GM12801 (cell line): ENCODE measurements at regions not wholly inside any gene's neighbourhood (a gene's known extent, or its start where the extent isn't known, plus 50 kb on each side); places are given as distances from the start of the nearest gene placed in this dataset.

Experiments used
- TF ChIP-seq, protein P1 (sequence below): IDR thresholded peaks from one replicate; pipeline ENCODE4 v1.5.1; 2011; ENCODE audit warnings: control low read depth; ENCODE audit not compliant: insufficient read length; ENCODE audit errors: extremely low read depth

DNA sequence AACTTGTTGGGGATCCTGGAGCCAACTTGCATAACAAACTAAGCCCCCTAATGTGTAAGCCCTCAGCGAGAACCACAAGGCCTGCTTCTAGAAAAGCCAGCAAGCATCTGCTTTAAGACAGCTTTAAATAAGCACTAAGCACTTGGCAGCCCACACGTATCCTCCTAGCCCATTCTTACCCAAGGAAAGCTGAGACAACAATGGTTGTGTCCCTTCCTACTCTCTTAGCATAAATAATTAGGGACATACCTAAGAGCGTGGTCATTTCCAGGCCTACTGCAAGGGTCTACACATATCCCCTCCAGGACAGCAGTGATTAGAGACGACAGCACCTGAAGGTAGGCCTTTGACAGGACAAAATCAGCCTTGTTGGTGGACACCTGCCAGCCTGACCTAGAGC is 322.8 kb upstream of the PPARGC1A start:
- TF ChIP-seq, protein P1, sequence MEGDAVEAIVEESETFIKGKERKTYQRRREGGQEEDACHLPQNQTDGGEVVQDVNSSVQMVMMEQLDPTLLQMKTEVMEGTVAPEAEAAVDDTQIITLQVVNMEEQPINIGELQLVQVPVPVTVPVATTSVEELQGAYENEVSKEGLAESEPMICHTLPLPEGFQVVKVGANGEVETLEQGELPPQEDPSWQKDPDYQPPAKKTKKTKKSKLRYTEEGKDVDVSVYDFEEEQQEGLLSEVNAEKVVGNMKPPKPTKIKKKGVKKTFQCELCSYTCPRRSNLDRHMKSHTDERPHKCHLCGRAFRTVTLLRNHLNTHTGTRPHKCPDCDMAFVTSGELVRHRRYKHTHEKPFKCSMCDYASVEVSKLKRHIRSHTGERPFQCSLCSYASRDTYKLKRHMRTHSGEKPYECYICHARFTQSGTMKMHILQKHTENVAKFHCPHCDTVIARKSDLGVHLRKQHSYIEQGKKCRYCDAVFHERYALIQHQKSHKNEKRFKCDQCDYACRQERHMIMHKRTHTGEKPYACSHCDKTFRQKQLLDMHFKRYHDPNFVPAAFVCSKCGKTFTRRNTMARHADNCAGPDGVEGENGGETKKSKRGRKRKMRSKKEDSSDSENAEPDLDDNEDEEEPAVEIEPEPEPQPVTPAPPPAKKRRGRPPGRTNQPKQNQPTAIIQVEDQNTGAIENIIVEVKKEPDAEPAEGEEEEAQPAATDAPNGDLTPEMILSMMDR: no peak

DNA sequence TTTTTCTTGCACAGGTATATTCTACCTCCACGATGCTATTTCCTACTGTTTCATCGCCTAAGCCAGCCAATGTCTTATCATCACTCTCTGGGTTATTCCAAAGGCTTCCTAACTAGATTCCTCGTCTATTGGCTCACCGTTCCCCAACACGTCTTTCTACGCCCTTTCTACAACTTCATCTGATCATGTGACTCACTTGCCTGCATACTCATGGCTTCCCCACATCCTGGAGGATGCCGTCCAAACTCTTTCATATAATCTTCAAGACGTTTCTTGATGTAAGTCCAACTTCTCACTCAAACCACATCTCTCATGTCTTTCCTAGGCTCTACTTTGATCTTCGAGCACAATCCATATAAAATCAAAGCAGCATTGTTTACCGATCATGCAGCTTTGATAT is 322.0 kb upstream of the PPARGC1A start:
- TF ChIP-seq, protein P1: no peak

DNA sequence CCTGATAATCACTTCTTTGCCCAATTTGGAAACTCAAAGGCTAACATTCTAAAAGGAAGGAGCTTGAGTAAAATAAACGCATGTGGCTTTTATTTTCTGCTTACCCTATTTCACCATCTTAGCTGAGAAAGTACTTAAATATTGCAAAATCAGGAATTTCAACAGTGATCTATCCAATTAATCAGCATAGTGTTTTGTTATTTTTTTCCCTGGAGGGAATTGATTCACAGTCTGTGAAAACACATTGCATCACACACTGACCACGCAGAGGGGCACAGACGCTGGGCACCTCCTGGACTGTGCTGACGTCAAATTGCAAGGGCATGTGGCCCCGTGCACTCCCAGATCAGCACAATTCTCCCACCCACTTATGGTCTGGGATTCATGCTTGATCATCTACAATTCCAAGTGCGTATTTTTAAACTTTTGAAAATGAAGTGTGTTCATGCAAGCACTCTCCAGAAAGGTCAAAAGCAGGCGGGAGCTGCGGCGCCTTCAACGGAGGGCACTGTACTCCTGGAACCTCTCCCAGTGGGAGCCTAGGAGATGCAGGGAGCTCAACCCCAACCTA is 320.6 kb upstream of the PPARGC1A start:
- TF ChIP-seq, protein P1: no peak

DNA sequence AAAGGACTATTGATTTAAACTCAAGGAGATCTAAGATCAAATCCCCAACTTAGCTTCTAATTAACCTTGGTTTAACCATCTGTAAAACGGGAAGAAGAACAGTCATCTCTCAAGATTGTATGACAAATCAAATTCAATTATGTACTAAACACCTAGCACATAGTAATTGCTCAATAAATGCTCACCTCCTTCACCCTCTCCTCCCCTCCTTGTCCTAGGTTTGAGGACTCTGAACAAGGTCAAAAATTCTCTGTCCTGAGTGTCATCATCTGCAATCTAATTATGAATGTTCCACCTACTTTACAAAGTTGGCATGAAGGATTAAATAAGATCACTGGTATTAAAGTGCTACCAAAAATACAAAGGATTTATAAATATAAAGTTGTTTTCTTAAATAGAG is 320.1 kb upstream of the PPARGC1A start:
- TF ChIP-seq, protein P1: no peak

DNA sequence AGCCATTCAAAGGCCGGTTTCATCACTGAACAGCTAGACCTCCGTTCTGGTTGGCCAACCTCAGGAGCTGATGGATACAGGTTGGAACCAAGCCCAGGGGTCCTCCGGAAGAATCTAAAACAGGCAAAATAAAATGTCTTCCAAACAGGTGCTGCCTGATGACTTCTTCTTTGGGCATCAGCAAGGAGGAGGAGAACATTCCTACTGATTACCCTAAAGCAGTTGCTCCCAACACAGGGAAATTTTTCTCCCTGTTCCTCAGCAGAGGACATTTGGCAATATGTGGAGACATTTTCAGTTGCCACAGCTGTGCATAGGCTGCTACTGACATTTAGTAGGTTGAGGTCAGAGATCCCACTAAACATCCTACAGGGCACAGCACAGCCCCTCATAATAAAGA is 319.3 kb upstream of the PPARGC1A start:
- TF ChIP-seq, protein P1: no peak

DNA sequence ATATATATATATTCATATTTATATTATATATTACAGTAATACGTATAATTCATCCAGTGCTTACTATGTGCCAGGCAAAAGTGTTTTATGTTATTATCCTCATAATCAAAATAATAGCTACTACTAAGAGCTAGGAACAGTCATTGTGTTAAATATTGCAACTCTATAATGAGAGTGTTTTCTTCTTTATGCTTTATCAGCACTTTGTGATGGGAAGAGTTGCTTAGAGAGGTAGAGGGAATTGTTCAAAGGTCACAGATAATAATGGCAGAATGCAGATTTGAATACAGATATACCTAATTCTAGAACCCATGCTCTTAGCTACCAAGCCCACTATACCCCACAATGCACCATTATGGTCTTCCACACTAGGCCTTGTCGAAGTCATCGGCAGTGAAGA is 318.8 kb upstream of the PPARGC1A start:
- TF ChIP-seq, protein P1: no peak

DNA sequence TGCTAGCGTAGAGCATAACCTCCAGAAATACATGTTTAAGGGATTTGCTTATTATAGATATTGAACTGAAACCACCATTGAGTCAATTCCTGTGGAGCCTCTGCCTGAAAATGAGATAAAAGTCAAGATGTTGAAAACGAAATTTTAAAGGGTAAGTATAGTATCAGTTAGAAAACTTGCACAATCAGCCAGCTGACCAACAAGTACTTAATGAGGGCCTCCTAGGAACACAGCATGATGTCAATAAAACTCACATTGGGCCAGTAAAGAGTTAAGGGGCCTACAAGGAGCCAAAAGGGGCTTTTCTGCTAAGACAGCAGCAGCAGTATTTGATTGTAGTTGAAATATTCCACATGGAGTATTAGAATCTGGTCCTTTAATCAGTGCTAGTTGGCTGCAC is 314.1 kb upstream of the PPARGC1A start:
- TF ChIP-seq, protein P1: no peak
